Fibroblast of skin of right biceps (primary cell): ENCODE measurements at regions not wholly inside any gene's neighbourhood (a gene's known extent, or its start where the extent isn't known, plus 50 kb on each side); places are given as distances from the start of the nearest gene placed in this dataset.
A peak's percentile ranks its signal among the peaks of the same experiment; 100 is the strongest.
"Not testable (repeated sequence)": the region's sequence is repeated elsewhere in the genome, so short reads cannot be mapped to it uniquely, and the experiment has no call there.

Experiments
- DNase-seq: peaks from one replicate; pipeline ENCODE4 v3.0.0-alpha.2; 2013

GRCh38 chr1:82153272-82153629 is 352.5 kb downstream of the ADGRL2 start:
- DNase-seq: peak; percentile 51

- no peak for DNase-seq
Measured at GRCh38 chr1:82152356-82153271, 351.9 kb downstream of the ADGRL2 start.

GRCh38 chr1:82145656-82146055 is 344.9 kb downstream of the ADGRL2 start:
- no peak for DNase-seq

- no peak for DNase-seq
Measured at GRCh38 chr1:82143108-82143833, 342.5 kb downstream of the ADGRL2 start.

GRCh38 chr1:82141390-82141789 is 340.7 kb downstream of the ADGRL2 start:
- no peak for DNase-seq

- no peak for DNase-seq
Measured at GRCh38 chr1:82139751-82140468, 339.2 kb downstream of the ADGRL2 start.

GRCh38 chr1:82136351-82136750 is 335.6 kb downstream of the ADGRL2 start:
- DNase-seq: not testable (repeated sequence)

- no peak for DNase-seq
Measured at GRCh38 chr1:82125866-82126265, 325.1 kb downstream of the ADGRL2 start.

GRCh38 chr1:82125119-82125518 is 324.4 kb downstream of the ADGRL2 start:
- no peak for DNase-seq

- DNase-seq: no peak
Measured at GRCh38 chr1:82121421-82121820, 320.7 kb downstream of the ADGRL2 start.

- no peak for DNase-seq
Measured at GRCh38 chr1:82116105-82116504, 315.4 kb downstream of the ADGRL2 start.

GRCh38 chr1:82114887-82115286 is 314.2 kb downstream of the ADGRL2 start:
- DNase-seq: no peak

- DNase-seq: peak; percentile 5
Measured at GRCh38 chr1:82110366-82111254, 309.9 kb downstream of the ADGRL2 start.

GRCh38 chr1:82108843-82109242 is 308.1 kb downstream of the ADGRL2 start:
- DNase-seq: no peak

- DNase-seq: no peak
Measured at GRCh38 chr1:82106672-82107071, 305.9 kb downstream of the ADGRL2 start.

- no peak for DNase-seq
Measured at GRCh38 chr1:82099170-82099569, 298.4 kb downstream of the ADGRL2 start.

GRCh38 chr1:82094136-82094535 is 293.4 kb downstream of the ADGRL2 start:
- no peak for DNase-seq

GRCh38 chr1:82091729-82092128 is 291.0 kb downstream of the ADGRL2 start:
- peak; percentile 22 for DNase-seq

- no peak for DNase-seq
Measured at GRCh38 chr1:82091265-82091664, 290.5 kb downstream of the ADGRL2 start.

- DNase-seq: peak; percentile 6
Measured at GRCh38 chr1:82090104-82090503, 289.4 kb downstream of the ADGRL2 start.

- peak; percentile 75 for DNase-seq
Measured at GRCh38 chr1:82086739-82087138, 286.0 kb downstream of the ADGRL2 start.

- no peak for DNase-seq
Measured at GRCh38 chr1:82079607-82080006, 278.9 kb downstream of the ADGRL2 start.
